NCI-H1694 treated with DMSO at 0.1 percent for 48 hours (cell line): ENCODE measurements at regions not wholly inside any gene's neighbourhood (a gene's known extent, or its start where the extent isn't known, plus 50 kb on each side); places are given as distances from the start of the nearest gene placed in this dataset.
A peak's percentile ranks its signal among the peaks of the same experiment; 100 is the strongest.
"Not testable (repeated sequence)": the region's sequence is repeated elsewhere in the genome, so short reads cannot be mapped to it uniquely, and the experiment has no call there.

ENCODE experiments used
- DNase-seq: peaks from one replicate; lab custom pipeline; 2025; lab: John Stamatoyannopoulos, UW

DNA sequence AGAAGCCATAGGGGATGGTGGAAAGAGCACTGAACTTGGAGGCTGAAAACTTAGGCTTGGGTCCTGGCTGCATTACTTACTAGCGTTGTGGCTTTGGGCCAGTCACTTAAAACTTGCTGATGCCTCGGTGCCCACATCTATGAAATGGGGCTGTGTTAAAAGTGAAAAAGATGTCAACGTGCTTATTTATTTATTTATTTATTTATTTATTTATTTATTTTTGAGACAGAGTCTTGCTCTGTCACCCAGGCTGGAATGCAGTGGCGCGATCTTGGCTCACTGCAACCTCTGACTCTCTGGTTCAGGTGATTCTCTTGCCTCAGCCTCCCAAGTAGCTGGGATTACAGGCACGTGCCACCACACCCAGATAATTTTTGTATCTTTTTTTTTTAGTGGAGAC is 94.3 kb downstream of the MRM1 start:
- DNase-seq, result not testable (repeated sequence)

GRCh38 chr17:36696805-36697204 is 95.4 kb downstream of the MRM1 start:
- DNase-seq, result no peak

DNA sequence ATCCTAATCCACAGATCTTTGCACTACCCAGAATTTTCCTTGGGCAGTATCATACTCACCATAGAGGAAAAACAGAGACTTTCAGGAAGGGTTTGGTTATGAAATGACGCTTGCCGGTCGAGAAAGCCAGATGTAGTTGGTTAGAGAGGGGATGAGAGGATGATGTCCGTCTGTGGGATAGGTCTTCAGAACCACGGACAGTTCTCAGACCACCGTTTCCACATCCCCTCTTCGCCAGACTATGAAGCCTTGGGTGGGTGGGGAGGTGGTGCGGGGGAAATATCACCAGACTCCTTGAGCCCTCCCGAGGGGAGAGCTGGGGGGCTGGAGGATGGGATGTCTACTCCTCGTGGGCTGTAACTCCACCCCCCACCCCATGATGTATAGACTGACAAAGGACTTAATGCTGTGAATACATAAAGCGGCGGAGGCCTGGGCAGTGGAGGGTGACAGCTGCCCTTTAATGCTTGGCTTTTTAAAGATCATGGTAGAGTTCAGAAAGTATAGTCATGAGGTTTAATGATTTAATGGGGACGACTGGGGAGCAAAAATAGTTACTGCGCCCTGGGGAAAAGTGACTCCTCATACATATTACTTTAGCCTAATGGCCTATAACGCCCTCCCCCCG is 96.6 kb downstream of the MRM1 start:
- DNase-seq, result no peak

GRCh38 chr17:36701429-36702099 is 100.2 kb downstream of the MRM1 start:
- no peak for DNase-seq

DNA sequence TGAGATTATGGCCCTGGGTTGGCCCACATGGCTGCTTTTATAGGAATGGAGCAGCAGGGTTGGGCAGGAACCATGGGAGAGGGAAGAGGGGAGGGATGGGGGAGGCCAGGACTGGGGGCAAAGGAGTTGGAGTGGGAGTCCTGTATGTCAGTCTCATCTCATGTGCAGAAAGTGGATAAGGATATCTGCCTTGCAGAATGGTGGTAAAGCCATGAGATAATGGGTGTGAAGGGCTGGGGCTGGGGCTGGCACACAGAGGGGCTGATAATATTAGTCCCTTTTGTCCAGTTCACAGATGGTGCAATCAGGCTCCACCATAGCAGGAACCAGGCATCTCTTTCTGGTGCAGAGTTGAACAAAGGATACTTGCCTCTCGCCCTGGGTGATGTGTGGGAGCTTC is 101.3 kb downstream of the MRM1 start:
- DNase-seq, result no peak

- DNase-seq, result no peak
Measured at GRCh38 chr17:36703860-36704266, 102.5 kb downstream of the MRM1 start.

DNA sequence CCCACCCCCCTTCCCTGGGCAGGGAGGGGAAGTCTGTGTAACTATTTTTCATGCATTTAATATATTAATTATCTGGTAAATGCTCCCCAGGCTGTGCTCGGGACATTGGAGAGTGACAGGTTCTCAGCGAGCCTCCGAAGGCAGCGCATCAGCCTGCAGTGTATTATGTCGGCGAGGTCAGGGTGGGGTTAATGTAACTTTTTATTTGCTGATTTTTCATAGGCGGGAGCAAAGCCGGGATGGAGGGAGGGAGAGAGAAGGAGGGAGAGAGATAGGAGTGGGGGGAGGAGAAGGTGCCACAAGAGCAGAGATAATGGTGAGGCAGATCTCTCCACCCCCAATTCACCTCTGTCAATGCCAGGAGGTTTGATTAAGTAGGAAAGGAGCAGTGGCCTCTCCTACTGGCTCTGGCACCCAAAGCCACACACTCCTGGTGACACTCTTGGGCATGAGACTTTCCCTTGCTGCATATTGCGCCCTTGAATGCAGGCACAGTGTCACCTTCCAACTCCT is 104.0 kb downstream of the MRM1 start:
- no peak for DNase-seq

DNA sequence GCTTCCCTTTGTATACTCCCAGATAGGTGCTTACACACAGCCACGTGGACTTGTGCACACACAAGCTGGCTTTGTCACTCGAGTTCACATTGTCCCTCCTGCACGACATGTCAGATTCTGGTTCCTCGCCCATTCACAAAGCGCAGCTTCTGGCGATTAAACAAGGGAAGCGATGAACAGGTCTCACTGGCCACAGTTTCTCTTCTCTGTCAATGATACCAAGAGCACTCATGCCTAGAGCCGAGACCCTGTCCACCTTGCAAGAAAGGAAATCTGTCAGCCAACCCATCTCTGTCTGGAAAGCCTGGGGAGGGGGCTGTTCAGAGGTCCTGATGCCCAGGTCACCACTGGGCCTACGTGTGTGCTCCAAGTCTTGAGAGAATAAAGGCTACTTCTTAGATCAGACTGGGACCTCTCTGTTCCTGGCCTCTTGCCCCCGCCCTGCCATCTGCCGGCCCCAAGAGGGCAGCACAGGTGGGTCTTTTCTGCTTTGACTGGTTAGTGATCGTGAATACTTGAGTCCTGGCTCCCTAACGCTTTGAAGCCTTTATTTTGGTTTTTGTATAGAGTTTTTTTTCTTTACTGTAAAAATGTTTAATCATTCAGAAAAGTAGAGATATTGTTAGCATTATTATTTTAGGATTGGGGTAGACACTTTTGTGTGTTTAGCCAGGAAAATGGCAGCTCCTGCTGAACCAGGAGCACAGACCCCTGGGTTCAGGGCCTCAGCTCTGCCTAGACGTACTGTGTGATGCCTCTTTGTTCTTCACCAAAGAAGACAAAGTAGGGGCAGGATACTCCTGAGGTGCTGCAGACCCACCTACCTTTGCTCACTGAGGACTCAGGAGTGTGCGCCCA is 104.7 kb downstream of the MRM1 start:
- peak; percentile 50 for DNase-seq

- no peak for DNase-seq
Measured at GRCh38 chr17:36707904-36708303, 106.5 kb downstream of the MRM1 start.

DNA sequence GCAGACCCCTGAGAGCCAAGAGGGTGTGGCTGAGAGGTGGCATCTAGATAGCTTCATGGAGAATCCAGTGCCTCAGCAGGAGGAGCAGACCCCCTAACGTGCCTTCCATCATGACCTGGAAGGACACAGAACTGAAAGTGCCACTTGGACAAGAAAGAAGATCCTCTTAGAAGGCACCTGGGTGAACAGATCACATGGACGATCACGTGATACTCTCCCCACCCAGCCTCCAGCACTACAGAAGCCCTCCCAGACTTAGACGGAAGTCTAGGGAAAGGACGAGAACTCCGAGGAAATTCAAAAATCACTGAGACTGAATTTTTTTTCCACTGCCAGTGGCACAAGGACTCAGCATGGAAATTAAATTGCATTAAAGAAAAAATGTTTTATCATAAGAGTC is 113.4 kb downstream of the MRM1 start:
- no peak for DNase-seq

DNA sequence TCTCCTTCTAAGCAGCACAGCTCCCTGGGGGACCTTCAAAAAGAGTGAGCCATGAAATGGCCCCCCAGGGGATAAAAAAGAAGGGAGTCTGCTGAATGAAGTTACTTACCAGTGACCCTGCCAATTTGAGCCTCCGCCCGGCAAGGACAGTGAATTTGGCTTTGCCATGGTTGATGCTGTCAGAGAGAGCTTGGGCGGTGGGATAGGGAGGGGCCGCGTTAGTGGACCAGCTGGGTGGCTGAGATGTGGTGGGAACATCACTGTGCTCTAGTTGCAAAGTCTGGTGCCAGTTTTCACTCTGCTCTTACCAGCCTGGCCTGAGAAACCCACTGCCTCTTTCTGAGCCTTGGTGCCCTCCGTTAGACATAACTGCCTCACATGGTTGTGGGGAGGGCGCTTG is 114.6 kb downstream of the MRM1 start:
- no peak for DNase-seq

- DNase-seq, result no peak
Measured at GRCh38 chr17:36717088-36717487, 115.7 kb downstream of the MRM1 start.

DNA sequence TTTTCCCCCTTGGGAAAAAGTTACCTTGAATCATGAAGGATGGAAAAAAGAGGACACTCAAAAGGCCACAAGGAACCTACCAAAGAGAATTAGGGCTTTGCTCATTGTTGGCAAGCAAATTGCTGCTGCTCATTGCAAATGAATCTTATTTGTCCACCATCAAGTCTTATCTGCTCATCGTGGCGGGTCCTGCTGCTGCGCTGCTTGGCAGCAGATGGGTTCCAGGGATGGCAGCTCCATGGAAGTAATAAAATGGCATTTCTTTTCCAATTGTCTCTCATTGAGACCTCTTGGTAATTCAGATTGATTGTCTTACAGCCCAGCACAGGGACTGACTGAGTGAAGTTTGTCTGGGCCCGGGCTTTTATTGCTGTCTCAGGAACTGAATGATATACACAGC is 118.7 kb downstream of the MRM1 start:
- DNase-seq, result no peak

- DNase-seq, result no peak
Measured at GRCh38 chr17:36721560-36722120, 120.3 kb downstream of the MRM1 start.

DNA sequence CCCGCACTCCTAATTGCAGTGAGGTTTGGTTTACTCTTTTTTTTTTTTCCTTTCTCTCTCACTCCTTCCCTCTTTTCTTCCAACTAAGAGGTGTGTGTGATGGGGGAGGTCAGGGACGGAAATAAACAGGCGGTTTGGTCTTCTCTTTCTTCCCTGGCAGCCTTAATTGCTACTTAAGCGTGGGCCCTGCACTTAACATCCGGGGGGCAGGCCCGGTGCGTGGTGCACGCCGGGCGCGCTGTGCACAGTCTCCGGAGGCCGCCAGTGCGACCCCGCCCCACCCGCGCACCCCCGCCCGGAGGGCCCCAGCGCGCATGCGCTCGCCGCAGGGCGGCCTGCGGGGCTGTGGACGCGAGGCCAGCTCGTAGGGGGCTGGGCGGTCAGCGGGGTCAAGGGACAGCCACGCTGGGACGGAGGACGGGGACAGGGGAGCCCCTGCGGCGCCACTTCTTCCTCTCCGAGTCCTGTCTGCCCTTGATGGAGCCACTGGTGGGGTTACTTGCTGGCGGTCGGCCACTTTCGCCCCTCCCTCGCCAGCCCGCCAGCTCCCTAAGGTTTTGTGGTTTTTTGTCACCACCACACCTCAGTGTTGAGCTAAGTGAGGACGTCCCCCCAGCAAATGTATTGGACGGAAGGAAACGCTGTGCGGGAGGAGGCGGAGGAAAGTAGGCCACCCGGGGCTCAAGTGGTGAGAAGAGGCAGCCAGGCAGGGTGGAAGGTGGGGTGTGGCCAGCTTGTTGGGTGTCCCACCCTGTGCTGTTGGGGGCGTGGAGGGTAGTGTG is 120.9 kb downstream of the MRM1 start:
- DNase-seq, result no peak

DNA sequence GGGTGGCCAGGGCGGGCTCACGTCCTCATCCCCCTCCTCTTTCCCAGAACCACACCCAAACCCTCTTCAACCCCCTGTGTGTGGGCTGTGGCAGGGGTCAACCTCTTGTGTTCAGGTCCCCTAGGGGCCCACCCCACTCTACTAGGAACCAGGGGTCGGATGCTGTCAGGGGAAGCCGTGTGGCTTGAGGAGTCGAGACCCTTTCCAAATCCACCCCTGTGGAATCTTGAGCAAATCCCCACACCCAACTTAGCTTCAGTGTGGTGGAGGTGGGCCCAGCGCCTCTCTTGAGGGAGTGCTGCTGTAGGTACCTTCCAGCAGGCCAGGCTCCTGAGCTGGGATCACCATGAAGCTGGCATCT is 121.5 kb downstream of the MRM1 start:
- no peak for DNase-seq

GRCh38 chr17:36723459-36724025 is 122.2 kb downstream of the MRM1 start:
- DNase-seq, result no peak

DNA sequence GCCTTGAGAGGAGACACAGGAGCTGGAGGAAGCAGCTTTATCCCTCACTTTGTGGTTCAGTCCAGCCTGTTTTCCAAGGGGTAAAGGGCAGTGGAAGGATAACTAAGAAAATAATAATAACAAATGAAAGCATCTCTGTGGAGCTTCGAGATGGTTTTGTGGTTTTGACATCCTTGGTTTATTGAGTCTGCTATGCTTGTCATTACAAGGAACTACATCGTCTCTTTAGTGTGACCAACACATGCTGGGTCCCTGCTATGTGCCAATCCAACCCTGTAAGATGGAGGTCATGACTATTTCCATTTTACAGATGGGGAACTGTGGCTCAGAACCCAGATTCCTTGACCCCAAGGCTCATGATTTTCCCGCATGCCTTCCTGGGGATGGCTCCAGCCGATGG is 124.8 kb downstream of the MRM1 start:
- DNase-seq, result no peak

DNA sequence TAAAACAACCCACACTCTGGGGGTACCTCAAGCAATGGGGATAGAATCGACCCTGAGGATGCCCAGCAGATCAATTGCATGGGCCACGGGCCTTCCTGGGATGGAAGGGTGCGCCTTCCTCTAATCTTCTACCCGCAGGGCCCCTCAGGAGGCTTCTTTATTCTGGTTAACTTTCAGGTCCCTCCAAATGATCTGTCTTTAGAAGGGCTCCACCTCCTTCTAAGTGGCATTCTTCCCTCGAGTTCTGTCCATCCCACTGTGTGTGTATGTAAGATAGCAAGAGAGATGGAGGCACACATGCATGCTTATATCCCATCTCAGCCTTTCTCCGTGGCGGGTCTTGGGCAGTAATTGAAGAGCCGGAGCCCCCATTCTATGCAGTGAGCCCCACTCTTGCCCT is 125.7 kb downstream of the MRM1 start:
- DNase-seq, result no peak

GRCh38 chr17:36727577-36727976 is 126.2 kb downstream of the MRM1 start:
- DNase-seq, result no peak
